NCI-H526 (cell line): ENCODE measurements at regions not wholly inside any gene's neighbourhood (a gene's known extent, or its start where the extent isn't known, plus 50 kb on each side); places are given as distances from the start of the nearest gene placed in this dataset.
"Not testable (repeated sequence)": the region's sequence is repeated elsewhere in the genome, so short reads cannot be mapped to it uniquely, and the experiment has no call there.

Experiments used
- DNase-seq, 2 experiments: peaks; one replicate each; lab custom pipeline; 2025; lab: John Stamatoyannopoulos, UW

GRCh38 chrX:125198546-125198945, 121.1 kb upstream of the TEX13C start:
- DNase-seq, result no peak

- no peak for DNase-seq
These were observed 117.0 kb upstream of the TEX13C start for GRCh38 chrX:125202591-125203248.

DNA sequence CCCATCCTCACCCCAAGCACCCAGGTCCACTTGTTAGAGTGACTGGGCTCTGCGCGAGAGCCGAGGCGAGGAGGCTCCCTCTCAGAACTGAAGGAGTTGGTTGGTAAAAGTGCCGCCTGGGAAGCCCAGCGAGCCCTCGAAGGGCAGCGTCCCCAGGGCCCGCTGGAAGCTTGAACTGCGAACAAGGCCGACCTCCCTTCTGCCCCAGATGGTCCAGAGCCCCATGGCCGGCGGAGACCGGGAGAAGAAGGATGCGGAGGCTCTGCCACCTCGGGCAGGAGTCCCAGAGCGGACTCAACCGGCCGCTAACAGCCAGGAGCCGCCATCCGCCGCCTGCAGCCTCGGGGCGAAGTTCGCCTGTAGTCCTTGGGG, 116.3 kb upstream of the TEX13C start:
- no peak for DNase-seq

DNA sequence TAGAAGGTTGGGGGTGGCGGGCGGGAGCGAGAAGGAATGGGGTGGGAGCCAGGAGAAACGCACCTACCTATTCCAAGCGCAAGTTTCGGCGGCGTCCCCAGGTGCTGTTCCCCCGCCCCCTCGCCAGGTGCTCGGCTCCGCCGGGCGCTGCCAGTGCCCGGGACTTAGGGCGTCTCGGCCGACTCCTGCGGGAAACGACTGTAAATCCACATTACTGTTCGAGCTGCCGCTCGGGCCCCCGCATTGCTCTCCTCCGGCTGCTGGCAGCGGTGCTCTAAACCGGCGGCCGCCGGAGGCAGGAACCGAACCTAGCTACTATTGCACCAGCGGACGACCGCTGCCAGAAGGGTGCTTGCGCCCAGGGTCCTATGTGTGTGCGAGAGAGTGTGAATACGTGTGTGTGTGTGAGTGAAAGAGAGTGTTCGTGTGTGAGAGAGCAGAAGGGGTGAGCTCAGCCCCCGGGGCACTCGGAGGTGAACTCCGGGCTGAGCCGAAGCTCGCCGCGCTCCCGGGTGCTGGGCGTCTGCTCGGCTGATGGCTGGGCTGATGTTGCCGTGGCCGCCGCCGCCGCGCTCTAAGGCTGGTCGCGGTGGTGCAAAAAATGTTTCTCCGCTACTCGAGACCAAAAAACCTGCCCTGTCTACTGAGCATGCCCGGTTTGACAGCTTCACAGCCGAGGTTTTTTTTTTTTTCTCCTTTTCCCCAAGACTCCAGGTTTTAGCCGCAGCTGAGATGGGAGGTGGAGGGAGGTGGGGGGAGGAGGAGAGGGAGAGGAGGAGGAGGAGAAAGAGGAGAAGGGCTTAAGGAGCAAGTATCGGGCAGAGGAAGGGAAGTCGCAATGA, 115.7 kb upstream of the TEX13C start:
- peak in 1 of 2 experiments; percentile 9 for DNase-seq

DNA sequence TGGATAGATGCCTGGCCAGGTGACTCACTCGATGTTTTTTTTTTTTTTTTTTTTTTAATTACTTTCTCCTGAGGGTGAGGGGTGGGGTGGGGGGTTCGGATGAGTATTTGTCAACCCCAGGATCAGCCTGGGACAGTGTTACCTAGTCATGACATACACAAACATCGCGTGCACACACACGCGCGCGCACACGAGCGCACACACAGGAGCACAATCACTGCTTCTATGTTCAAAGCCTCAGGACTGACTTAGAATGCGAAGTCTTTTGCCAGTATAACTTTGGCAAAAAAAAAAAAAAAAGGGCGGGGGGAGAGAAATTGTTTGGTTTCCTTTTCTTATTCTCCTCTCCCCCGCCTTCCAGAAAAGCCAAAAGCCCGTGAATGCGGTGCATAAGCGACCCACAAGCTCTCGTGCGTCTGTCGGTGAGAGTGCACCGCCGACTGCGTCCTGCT, 115.0 kb upstream of the TEX13C start:
- DNase-seq, result no peak

- DNase-seq, result peak in 1 of 2 experiments; percentile 18
These were observed 114.3 kb upstream of the TEX13C start for GRCh38 chrX:125205133-125205917.

DNA sequence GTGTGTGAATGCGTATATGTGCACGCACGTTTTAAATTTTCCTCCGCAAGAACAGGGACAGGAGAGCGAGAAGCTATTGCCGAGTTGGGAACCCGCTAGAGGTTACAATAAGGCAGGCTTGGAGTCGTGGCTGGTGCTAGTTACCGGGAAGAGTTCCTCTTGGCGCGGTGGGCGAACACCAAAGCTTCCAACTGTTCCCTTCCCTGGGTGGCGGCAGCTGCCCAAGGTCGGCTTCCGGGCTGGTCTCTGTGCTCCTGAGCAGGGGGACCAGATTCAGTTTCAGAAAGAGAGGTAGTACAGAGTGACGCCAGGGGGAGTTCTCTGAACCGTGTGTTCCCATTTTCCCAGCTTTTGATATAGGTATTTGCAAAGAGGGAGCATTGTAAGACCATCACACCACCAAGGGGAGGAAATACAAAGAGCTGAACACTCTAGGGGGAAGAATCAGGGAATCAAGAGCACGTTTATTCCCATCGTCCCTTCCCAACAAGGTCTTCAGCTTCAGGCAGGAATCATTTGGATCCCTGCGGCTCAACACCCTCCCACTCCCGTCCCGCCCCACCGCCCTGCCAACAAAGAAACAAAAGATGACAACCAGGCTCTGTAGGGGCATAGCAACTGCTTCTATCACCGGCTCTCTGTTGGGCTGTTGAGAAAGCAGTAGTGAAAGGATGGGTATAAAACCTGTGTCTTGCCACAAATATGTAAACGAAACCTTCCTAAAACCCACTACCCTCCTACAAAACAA, 113.6 kb upstream of the TEX13C start:
- DNase-seq, result no peak

DNA sequence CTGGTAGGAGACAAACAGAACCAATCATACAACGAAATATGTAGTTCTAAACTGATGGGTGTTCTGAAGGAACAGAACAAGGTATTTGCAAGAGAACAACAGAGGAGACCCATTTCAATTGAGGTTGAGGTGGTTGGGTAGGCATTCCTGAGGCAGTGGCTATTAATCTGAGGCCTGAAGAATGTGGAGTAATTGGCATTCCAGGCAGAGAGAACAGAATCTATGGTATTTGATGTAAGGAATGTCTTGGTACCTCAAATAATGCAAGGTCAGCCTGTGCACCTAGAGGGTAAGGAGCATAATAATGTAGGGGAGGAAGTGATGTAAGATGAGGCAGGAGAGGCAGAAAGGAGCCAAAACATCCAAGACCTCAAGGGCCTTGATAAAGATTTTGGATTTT, 109.5 kb upstream of the TEX13C start:
- no peak for DNase-seq

- DNase-seq, result no peak
These were observed 99.8 kb upstream of the TEX13C start for GRCh38 chrX:125219852-125220251.

DNA sequence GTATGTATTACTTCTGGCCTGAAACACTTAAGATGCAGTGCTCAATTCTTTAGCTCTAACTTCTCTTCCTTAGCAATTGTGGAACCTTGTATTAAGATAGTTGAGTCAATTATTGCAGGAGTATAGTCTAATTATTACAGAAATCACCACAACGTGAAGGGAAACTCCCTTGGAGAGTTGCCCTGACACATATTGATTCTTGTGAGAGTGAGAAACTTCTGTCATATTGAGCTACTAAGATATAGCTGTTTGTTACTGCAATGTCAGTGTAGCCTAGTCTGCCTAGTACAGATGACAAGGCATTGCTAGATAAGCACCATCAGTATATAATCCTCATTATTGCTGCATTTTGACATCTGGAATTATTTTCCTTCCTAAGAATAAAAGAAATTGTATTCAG, 82.7 kb upstream of the TEX13C start:
- DNase-seq, result no peak

DNA sequence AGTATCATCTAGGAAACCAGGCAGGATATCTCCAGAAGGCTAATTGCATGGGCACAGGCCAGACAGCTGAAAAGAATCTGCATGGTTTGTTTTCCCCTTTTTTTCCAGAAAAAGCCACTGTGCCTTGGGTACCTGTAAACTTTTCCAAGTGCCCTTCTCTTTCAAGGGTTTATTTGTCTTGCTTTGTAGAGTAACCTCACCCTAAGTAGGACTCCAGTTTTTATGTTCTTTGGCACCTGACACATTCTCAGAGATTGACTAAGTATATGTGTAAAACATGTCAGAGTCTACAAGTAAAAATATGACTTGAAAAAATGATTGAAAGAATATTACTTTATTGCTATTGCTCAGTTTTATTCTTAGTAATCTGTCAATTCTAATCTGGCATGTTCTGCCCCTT, 70.7 kb upstream of the TEX13C start:
- no peak for DNase-seq

- DNase-seq, result not testable (repeated sequence)
These were observed 63.9 kb upstream of the TEX13C start for GRCh38 chrX:125255759-125256158.

DNA sequence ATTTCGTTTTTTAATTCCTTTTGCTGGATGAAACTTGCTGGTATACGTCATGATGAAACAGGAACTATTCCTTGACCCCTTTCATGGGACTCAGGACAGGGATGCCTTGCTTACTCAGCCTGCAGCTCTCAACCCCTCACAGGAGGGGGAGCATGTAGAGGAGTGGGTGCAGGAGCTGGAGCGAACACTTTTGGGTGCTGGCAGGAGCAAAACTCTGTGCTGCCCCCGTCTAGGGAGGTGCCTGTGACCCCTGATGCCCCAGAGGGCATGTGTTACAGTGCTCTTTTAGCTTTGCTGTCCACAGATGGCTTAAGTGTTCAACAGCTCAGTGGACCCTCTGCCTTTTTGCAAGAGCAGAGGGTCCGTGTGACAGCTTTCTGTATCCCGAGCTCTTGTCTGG, 56.8 kb upstream of the TEX13C start:
- DNase-seq, result no peak

DNA sequence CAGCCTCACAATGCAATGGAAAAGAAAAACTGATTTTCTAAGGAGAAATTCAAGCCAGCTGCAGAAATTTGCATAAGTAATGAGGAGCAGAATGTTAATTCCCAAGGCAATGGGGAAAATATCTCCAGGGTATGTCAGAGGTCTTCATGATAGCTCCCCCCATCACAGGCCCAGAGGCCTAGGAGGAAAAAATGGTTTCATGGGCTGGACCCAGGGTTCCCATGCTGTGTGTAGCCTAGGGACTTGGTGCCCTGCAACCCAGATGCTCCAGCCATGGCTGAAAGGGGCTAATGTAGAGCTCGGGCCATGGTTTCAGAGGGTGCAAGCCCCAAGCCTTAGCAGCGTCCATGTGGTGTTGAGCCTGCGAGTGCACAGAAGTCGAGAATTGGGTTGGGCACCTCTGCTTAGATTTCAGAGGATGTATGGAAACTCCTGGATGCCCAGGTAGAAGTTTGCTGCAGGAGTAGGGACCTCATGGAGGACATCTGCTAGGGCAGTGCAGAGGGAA, 53.5 kb upstream of the TEX13C start:
- no peak for DNase-seq
